A549 (cell line): ENCODE measurements at regions not wholly inside any gene's neighbourhood (a gene's known extent, or its start where the extent isn't known, plus 50 kb on each side); places are given as distances from the start of the nearest gene placed in this dataset.

Source experiments
- ATAC-seq, 2 experiments: fragments of 200-7000 bp in 1 of 2; fragments of >200 bp in 1 of 2; cut with Nextera tagmentation in 1 of 2; cut with Tn5 transposase in 1 of 2; 3 replicates each; pipeline versions ENCODE4 v1.8.0 to v1.9.1; 2018 to 2020; ENCODE audit warnings: mild to moderate bottlenecking in 1 of 2, moderate library complexity in 1 of 2
- CTCF ChIA-PET: fragments of 300-600 bp; sonication (Branson Sonifier 250); formaldehyde crosslinking; extraction: SDS; loops from one replicate; lab custom pipeline; 2021; ENCODE audit warnings: antibody characterized with exemption, inconsistent platforms; lab: Yijun Ruan, JAX
- POLR2A ChIA-PET: fragments of 350-600 bp; formaldehyde crosslinking; extraction: SDS; loops from one replicate; lab custom pipeline; 2021; ENCODE audit warnings: antibody characterized with exemption, inconsistent platforms; lab: Yijun Ruan, JAX
- DNase-seq, 2 experiments: peaks; one replicate each; pipeline versions ENCODE4 v3.0.0 to v3.0.0-alpha.2; 2011 to 2016; ENCODE audit warnings: low read depth in 1 of 2, low spot score in 1 of 2
- FAIRE-seq: peaks from 2 replicates; lab custom pipeline; 2011; peaks lifted over from hg19 to GRCh38; lab: Jason Lieb, UNC
- H3K27ac ChIP-seq, 2 experiments: fragments of >200 bp; sonication (Bioruptor Twin); formaldehyde crosslinking; 3 replicates each; pipeline ENCODE4 v1.5.1; 2016 to 2017
- H3K4me1 ChIP-seq: fragments of >200 bp; sonication (Bioruptor Twin); formaldehyde crosslinking; 3 replicates; pipeline ENCODE4 v1.6.1; 2016
- H3K4me2 ChIP-seq: fragments of >200 bp; sonication (Bioruptor Twin); formaldehyde crosslinking; 3 replicates; pipeline ENCODE4 v1.6.1; 2016
- H3K4me3 ChIP-seq: fragments of >200 bp; sonication (Bioruptor Twin); formaldehyde crosslinking; 3 replicates; pipeline ENCODE4 v1.5.1; 2016
- H3K9me3 ChIP-seq: fragments of >200 bp; sonication (Bioruptor Twin); formaldehyde crosslinking; 3 replicates; pipeline ENCODE4 v1.6.1; 2016
- BHLHE40 ChIP-seq: IDR thresholded peaks from 2 replicates; pipeline ENCODE4 v1.6.1; 2012; ENCODE audit warnings: low read depth, low read length, inconsistent platforms
- CEBPB ChIP-seq, 2 experiments: fragments of >200 bp in 1 of 2; sonication (Bioruptor Twin) in 1 of 2; formaldehyde crosslinking in 1 of 2; IDR thresholded peaks; 2 replicates each; pipeline ENCODE4 v1.6.1; 2012 to 2016
- EHF ChIP-seq: fragments of 250-450 bp; sonication (Bioruptor Pico); IDR thresholded peaks from 2 replicates; pipeline ENCODE4 v1.5.0; 2020; ENCODE audit warnings: mild to moderate bottlenecking
- EP300 ChIP-seq, 2 experiments: fragments of >200 bp; sonication (Bioruptor Twin); formaldehyde crosslinking; IDR thresholded peaks; 2 replicates in 1 of 2; 3 replicates in 1 of 2; pipeline ENCODE4 v1.6.1; 2016 to 2017
- FOSL2 ChIP-seq, 2 experiments: fragments of 450-650 bp in 1 of 2; fragments of >200 bp in 1 of 2; sonication (Bioruptor Twin) in 1 of 2; formaldehyde crosslinking; IDR thresholded peaks; 2 replicates each; pipeline versions ENCODE4 v1.5.0 to v1.6.1; 2016 to 2020; ENCODE audit warnings: mild to moderate bottlenecking in 1 of 2, moderate library complexity in 1 of 2
- FOXS1 ChIP-seq: fragments of 250-450 bp; sonication (Bioruptor Pico); IDR thresholded peaks from 2 replicates; pipeline ENCODE4 v1.5.0; 2020; ENCODE audit warnings: mild to moderate bottlenecking, moderate library complexity
- GATA3 ChIP-seq: IDR thresholded peaks from 2 replicates; pipeline ENCODE4 v1.6.1; 2012; ENCODE audit warnings: borderline replicate concordance
- KDM5A ChIP-seq: fragments of 200-600 bp; sonication (generic); IDR thresholded peaks from 2 replicates; pipeline ENCODE4 v1.6.1; 2016; ENCODE audit warnings: antibody characterized with exemption, mild to moderate bottlenecking
- MYC ChIP-seq: IDR thresholded peaks from 2 replicates; pipeline ENCODE4 v1.6.1; 2012; ENCODE audit warnings: mild to moderate bottlenecking, inconsistent platforms, low read length, improper control_type of control experiment, borderline replicate concordance
- NPAS2 ChIP-seq: fragments of 250-450 bp; sonication (Bioruptor Pico); IDR thresholded peaks from 2 replicates; pipeline ENCODE4 v1.8.0; 2022; ENCODE audit warnings: mild to moderate bottlenecking, moderate library complexity, borderline replicate concordance
- POLR2AphosphoS2 ChIP-seq: conservative IDR thresholded peaks from 2 replicates; pipeline ENCODE4 v1.6.1; 2012; ENCODE audit warnings: low read length, improper control_type of control experiment, inconsistent platforms
- RFX5 ChIP-seq: fragments of 450-650 bp; IDR thresholded peaks from 2 replicates; pipeline ENCODE4 v1.7.1; 2014; ENCODE audit warnings: antibody characterized with exemption, mild to moderate bottlenecking, moderate library complexity
- TFCP2L1 ChIP-seq: fragments of 250-450 bp; sonication (Bioruptor Pico); IDR thresholded peaks from 2 replicates; pipeline ENCODE4 v1.5.0; 2021; ENCODE audit warnings: mild to moderate bottlenecking
- WGBS: methylation state at CpG from one replicate; pipeline ENCODE4 v1.1.6; 2017; ENCODE audit errors: missing lambda C conversion rate; 5-methylcytosine and 5-hydroxymethylcytosine counted together
- TF ChIP-seq, protein P1 (sequence below): fragments of >200 bp; sonication (Bioruptor Twin); formaldehyde crosslinking; IDR thresholded peaks from 3 replicates; pipeline ENCODE4 v1.5.1; 2016

DNA sequence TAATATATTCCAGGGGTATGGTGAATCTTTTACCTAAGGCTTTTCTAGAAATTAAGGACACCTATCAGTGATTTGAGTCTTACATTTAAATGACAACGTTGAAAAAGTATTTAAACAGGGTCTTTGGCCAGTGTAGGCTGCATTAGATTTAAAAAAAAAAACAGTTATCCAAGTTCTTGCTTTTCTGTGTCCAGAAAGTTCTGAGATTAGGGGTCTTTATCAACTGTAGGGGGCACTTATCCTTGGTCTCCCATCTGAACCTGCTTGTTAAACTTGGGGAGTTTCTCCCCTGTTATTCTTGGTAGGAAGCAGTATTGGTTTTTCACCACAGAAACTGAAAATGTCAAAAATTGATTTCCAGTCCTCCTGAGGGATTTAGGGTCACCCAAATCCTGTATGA lies 155.9 kb upstream of the ZNF217 start:
- no peak for ATAC-seq
- 6% methylated on average over 1 of the region's 1 CpG for WGBS
- CTCF ChIA-PET: interaction anchor here (0.7 to 4.3 kb wide), 5 partner anchors 11 to 170 kb away, joined by 3 to 17 read pairs (median 5); no protein-coding TSS in a partner anchor

DNA sequence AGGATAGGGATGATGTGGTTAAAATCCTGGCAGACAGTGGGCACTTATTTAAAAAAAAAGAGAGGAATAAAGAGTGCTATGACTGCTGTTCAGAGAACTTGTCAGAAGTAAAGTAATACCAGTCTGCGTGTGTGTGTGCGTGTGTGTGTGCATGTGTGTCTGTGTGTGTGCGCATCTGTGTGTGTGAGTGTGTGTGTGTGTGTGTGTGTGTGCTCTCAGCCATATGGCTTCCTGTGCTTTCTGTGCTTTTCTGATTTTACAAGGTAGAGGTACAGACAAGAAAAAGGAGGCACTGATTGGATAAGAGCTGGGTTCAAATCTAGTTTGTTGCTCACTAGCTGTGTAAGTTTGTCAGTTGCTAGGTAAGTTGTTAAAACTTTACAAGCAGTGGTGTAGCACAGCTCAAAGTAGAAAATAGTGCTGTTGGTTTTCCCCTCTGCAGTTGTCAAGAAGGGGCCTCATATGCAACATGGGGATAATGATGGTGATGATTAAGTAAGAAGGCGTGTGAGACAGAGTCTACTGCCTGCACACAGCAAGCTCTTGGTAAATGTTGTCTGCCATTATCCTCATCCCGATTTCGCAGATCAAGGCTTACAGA lies 155.3 kb upstream of the ZNF217 start:
- CTCF ChIA-PET: interaction anchor here (0.6 to 4.3 kb wide), 5 partner anchors 10 to 169 kb away, joined by 3 to 17 read pairs (median 5); no protein-coding TSS in a partner anchor
- WGBS: 51% methylated on average over 6 of the region's 6 CpGs
- H3K9me3 ChIP-seq: no peaks in the 10 kb centered on the region
- ATAC-seq: peak; percentile 19 to 61; a peak in 3 of 6 replicates
- no peak for FAIRE-seq
- peak overlapping the region; percentile 24 for H3K4me2 ChIP-seq
- peak in 1 of 2 experiments; percentile 64 for DNase-seq
- peak overlapping the region; percentile 56 to 86 for H3K27ac ChIP-seq
- H3K4me3 ChIP-seq: no peak overlapping the region
- peaks cover 43% of the 10 kb centered on the region for H3K4me1 ChIP-seq
- POLR2A ChIA-PET: interaction anchor here (1.0 to 1.3 kb wide), 3 partner anchors 10 to 128 kb away, joined by 3 to 11 read pairs (median 4); no protein-coding TSS in a partner anchor
- TF ChIP-seq FOSL2 (IDR thresholded peaks at IDR 0.05) (no peak), FOSL2 (CRISPR knock-in tag; IDR thresholded peaks at IDR 0.05) (0 out of 2 replicates have a peak, but pooled peaks have one; percentile 30), MYC (no peak)

More for the DNA sequence above, 155.9 kb upstream of the ZNF217 start:
- no peak overlapping the region for H3K4me3 ChIP-seq
- no peak for DNase-seq
- H3K27ac ChIP-seq: peak overlapping the region; percentile 56 to 86
- no peak for TF ChIP-seq KDM5A
- TF ChIP-seq, protein P1, sequence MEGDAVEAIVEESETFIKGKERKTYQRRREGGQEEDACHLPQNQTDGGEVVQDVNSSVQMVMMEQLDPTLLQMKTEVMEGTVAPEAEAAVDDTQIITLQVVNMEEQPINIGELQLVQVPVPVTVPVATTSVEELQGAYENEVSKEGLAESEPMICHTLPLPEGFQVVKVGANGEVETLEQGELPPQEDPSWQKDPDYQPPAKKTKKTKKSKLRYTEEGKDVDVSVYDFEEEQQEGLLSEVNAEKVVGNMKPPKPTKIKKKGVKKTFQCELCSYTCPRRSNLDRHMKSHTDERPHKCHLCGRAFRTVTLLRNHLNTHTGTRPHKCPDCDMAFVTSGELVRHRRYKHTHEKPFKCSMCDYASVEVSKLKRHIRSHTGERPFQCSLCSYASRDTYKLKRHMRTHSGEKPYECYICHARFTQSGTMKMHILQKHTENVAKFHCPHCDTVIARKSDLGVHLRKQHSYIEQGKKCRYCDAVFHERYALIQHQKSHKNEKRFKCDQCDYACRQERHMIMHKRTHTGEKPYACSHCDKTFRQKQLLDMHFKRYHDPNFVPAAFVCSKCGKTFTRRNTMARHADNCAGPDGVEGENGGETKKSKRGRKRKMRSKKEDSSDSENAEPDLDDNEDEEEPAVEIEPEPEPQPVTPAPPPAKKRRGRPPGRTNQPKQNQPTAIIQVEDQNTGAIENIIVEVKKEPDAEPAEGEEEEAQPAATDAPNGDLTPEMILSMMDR: peak; percentile 11; the same call in 1 of the 3 replicates
- TF ChIP-seq, all 56 proteins: peak for 1
- FAIRE-seq: no peak
- H3K4me2 ChIP-seq: peak overlapping the region; percentile 24
- no peaks in the 10 kb centered on the region for H3K9me3 ChIP-seq
- POLR2A ChIA-PET: interaction anchor here (1.0 to 1.3 kb wide), 3 partner anchors 11 to 128 kb away, joined by 3 to 11 read pairs (median 4); no protein-coding TSS in a partner anchor
- peaks cover 49% of the 10 kb centered on the region for H3K4me1 ChIP-seq

DNA sequence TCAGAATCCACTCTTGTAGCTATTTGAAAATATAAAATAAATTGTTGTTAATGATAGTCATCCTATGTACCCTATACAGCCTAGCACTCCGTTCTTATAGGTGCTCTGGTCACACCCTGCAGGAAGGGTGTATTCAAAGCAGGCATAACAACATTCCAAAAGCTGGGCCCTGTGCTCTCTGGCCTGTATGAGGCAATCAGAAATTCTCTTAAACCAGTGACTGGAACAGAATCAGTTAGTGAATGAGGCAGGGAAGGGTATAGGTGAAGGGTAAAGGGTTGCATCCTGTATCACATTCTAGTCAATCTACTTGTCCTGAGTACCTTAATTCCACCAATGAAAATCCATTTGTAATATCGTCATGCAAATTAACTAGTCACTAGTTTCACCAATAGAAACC lies 154.5 kb upstream of the ZNF217 start:
- ATAC-seq (peak in 1 of 2 experiments; percentile 29; a peak in 3 of 6 replicates), DNase-seq (no peak), FAIRE-seq (no peak)
- ChIA-PET POLR2A (no interaction called here), CTCF (interaction anchor here (0.6 to 4.3 kb wide), 3 partner anchors 9 to 17 kb away, joined by 3 to 17 read pairs (median 9); no protein-coding TSS in a partner anchor)
- Histone ChIP-seq H3K4me3 (no peak overlapping the region), H3K9me3 (no peaks in the 10 kb centered on the region), H3K27ac (peak overlapping the region; percentile 56 to 86; a peak in 4 of 6 replicates), H3K4me1 (peaks cover 40% of the 10 kb centered on the region), H3K4me2 (no peak overlapping the region)
- WGBS: 71% methylated on average over 2 of the region's 2 CpGs
- no peak for TF ChIP-seq EHF
- TF ChIP-seq CEBPB (IDR thresholded peaks at IDR 0.05): peak in 1 of 2 experiments; percentile 39; a peak in 1 of 4 replicates
- no peak for TF ChIP-seq EP300 (IDR thresholded peaks at IDR 0.05)

DNA sequence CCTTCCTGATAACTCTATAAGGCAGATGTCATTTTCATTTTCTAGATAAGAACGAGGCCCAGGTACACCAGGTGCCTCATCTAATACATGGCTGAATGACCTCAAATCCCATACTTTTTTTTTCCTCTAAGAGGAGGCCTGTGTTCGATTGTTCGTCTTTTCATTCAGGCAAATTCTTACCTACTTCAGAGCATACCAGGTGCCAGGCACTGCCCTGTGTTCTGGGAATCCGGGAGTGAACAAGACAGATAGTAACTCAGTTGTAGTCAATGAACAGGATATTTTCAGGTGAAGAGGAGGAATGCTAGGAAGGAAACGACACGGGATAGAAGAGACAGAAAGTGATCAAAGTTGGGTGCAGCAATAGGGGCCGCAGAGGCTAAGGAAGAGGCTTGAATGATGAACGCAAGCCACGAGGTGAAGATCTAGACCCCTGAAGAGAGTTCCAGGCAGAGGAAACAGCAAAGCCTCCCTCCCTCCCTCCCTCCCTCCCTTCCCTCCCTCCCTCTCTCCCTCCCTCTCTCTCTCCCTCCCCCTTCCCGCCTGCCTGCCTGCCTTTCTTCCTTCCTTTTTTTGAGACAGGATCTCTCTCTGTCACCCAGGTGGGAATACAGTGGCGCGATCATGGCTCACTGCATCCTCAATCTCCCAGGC lies 150.1 kb upstream of the ZNF217 start:
- DNase-seq (no peak), FAIRE-seq (no peak), ATAC-seq (no peak)
- WGBS: 87% methylated on average over 12 of the region's 12 CpGs
- no peak for TF ChIP-seq POLR2AphosphoS2
- no peak for TF ChIP-seq NPAS2 (CRISPR knock-in tag)
- TF ChIP-seq RFX5: no peak
- TF ChIP-seq FOXS1: no peak
- no peak for TF ChIP-seq TFCP2L1
- TF ChIP-seq BHLHE40: no peak
- no peak for TF ChIP-seq GATA3
- TF ChIP-seq EP300 (IDR thresholded peaks at IDR 0.05): no peak
- H3K4me1 ChIP-seq: peaks cover 36% of the 10 kb centered on the region
- H3K9me3 ChIP-seq: no peaks in the 10 kb centered on the region
- peak overlapping the region in 1 of 2 experiments; percentile 60; a peak in 3 of 6 replicates for H3K27ac ChIP-seq
- POLR2A ChIA-PET: no interaction called here
- no peak overlapping the region for H3K4me3 ChIP-seq
- CTCF ChIA-PET: interaction anchor here (1.9 kb wide), 1 partner anchor 196 kb away, joined by 9 read pairs; no protein-coding TSS in a partner anchor
- no peak overlapping the region for H3K4me2 ChIP-seq
